ENCODE measurements at regions not wholly inside any gene's neighbourhood (a gene's known extent, or its start where the extent isn't known, plus 50 kb on each side); places are given as distances from the start of the nearest gene placed in this dataset.

GRCh38 chr2:15882761-15883497 lies 57.4 kb upstream of the MYCN start (continued):
- TF ChIP-seq, protein P1, sequence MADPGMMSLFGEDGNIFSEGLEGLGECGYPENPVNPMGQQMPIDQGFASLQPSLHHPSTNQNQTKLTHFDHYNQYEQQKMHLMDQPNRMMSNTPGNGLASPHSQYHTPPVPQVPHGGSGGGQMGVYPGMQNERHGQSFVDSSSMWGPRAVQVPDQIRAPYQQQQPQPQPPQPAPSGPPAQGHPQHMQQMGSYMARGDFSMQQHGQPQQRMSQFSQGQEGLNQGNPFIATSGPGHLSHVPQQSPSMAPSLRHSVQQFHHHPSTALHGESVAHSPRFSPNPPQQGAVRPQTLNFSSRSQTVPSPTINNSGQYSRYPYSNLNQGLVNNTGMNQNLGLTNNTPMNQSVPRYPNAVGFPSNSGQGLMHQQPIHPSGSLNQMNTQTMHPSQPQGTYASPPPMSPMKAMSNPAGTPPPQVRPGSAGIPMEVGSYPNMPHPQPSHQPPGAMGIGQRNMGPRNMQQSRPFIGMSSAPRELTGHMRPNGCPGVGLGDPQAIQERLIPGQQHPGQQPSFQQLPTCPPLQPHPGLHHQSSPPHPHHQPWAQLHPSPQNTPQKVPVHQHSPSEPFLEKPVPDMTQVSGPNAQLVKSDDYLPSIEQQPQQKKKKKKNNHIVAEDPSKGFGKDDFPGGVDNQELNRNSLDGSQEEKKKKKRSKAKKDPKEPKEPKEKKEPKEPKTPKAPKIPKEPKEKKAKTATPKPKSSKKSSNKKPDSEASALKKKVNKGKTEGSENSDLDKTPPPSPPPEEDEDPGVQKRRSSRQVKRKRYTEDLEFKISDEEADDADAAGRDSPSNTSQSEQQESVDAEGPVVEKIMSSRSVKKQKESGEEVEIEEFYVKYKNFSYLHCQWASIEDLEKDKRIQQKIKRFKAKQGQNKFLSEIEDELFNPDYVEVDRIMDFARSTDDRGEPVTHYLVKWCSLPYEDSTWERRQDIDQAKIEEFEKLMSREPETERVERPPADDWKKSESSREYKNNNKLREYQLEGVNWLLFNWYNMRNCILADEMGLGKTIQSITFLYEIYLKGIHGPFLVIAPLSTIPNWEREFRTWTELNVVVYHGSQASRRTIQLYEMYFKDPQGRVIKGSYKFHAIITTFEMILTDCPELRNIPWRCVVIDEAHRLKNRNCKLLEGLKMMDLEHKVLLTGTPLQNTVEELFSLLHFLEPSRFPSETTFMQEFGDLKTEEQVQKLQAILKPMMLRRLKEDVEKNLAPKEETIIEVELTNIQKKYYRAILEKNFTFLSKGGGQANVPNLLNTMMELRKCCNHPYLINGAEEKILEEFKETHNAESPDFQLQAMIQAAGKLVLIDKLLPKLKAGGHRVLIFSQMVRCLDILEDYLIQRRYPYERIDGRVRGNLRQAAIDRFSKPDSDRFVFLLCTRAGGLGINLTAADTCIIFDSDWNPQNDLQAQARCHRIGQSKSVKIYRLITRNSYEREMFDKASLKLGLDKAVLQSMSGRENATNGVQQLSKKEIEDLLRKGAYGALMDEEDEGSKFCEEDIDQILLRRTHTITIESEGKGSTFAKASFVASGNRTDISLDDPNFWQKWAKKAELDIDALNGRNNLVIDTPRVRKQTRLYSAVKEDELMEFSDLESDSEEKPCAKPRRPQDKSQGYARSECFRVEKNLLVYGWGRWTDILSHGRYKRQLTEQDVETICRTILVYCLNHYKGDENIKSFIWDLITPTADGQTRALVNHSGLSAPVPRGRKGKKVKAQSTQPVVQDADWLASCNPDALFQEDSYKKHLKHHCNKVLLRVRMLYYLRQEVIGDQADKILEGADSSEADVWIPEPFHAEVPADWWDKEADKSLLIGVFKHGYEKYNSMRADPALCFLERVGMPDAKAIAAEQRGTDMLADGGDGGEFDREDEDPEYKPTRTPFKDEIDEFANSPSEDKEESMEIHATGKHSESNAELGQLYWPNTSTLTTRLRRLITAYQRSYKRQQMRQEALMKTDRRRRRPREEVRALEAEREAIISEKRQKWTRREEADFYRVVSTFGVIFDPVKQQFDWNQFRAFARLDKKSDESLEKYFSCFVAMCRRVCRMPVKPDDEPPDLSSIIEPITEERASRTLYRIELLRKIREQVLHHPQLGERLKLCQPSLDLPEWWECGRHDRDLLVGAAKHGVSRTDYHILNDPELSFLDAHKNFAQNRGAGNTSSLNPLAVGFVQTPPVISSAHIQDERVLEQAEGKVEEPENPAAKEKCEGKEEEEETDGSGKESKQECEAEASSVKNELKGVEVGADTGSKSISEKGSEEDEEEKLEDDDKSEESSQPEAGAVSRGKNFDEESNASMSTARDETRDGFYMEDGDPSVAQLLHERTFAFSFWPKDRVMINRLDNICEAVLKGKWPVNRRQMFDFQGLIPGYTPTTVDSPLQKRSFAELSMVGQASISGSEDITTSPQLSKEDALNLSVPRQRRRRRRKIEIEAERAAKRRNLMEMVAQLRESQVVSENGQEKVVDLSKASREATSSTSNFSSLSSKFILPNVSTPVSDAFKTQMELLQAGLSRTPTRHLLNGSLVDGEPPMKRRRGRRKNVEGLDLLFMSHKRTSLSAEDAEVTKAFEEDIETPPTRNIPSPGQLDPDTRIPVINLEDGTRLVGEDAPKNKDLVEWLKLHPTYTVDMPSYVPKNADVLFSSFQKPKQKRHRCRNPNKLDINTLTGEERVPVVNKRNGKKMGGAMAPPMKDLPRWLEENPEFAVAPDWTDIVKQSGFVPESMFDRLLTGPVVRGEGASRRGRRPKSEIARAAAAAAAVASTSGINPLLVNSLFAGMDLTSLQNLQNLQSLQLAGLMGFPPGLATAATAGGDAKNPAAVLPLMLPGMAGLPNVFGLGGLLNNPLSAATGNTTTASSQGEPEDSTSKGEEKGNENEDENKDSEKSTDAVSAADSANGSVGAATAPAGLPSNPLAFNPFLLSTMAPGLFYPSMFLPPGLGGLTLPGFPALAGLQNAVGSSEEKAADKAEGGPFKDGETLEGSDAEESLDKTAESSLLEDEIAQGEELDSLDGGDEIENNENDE (IDR thresholded peaks at IDR 0.05; ENCODE audit: insufficient replicate concordance, low read length), result no peak
- TF ChIP-seq KDM1A (IDR thresholded peaks at IDR 0.05; ENCODE audit: borderline replicate concordance, low read length) (no peak), RFX5 (IDR thresholded peaks at IDR 0.05; ENCODE audit: borderline replicate concordance, low read depth, low read length) (no peak), HDAC2 (IDR thresholded peaks at IDR 0.05; ENCODE audit: borderline replicate concordance in 1 of 2, low read depth in 2 of 2, low read length in 2 of 2) (no peak), SIX5 (IDR thresholded peaks at IDR 0.05; ENCODE audit: low read depth, low read length) (no peak), HDAC6 (IDR thresholded peaks at IDR 0.05; ENCODE audit: low read depth, low read length) (no peak), RAD21 (IDR thresholded peaks at IDR 0.05 in 1 of 2, conservative IDR thresholded peaks at IDR 0.05 in 1 of 2; ENCODE audit: low read depth in 2 of 2, low read length in 2 of 2) (no peak), SP2 (IDR thresholded peaks at IDR 0.05; ENCODE audit: low read length) (no peak), MAX (IDR thresholded peaks at IDR 0.05) (no peak), PHF8 (conservative IDR thresholded peaks at IDR 0.05; ENCODE audit: low read depth, low read length) (no peak)
